Activated CD4-positive, alpha-beta T cell treated with anti-CD3 and anti-CD28 coated beads, Interleukin-2, amount 50 U/mL, for 24 hours (primary cell): ENCODE measurements at regions not wholly inside any gene's neighbourhood (a gene's known extent, or its start where the extent isn't known, plus 50 kb on each side); places are given as distances from the start of the nearest gene placed in this dataset.
"Not testable (repeated sequence)": the region's sequence is repeated elsewhere in the genome, so short reads cannot be mapped to it uniquely, and the experiment has no call there.

ENCODE experiments used
- DNase-seq, 2 donors: peaks; one replicate each; pipeline ENCODE4 v3.0.0-alpha.2; 2020; ENCODE audit warnings: low read depth in 1 of 2, low spot score in 1 of 2

GRCh38 chr16:60302676-60303075 lies 1568.6 kb upstream of the GOT2 start:
- no peak for DNase-seq

- no peak for DNase-seq
Observed at GRCh38 chr16:60302261-60302660, 1568.1 kb upstream of the GOT2 start.

- DNase-seq = no peak
Observed at GRCh38 chr16:60299241-60299776, 1565.2 kb upstream of the GOT2 start.

- no peak for DNase-seq
Observed at GRCh38 chr16:60295451-60295850, 1561.3 kb upstream of the GOT2 start.

GRCh38 chr16:60285794-60286193 lies 1551.7 kb upstream of the GOT2 start:
- DNase-seq = no peak

- DNase-seq = no peak
Observed at GRCh38 chr16:60279061-60279665, 1545.0 kb upstream of the GOT2 start.

- DNase-seq = no peak
Observed at GRCh38 chr16:60274431-60275019, 1540.4 kb upstream of the GOT2 start.

- DNase-seq = no peak
Observed at GRCh38 chr16:60271781-60272180, 1537.7 kb upstream of the GOT2 start.

GRCh38 chr16:60271025-60271771 lies 1537.1 kb upstream of the GOT2 start:
- DNase-seq = no peak

- DNase-seq = no peak
Observed at GRCh38 chr16:60261425-60261824, 1527.3 kb upstream of the GOT2 start.

GRCh38 chr16:60259956-60260355 lies 1525.8 kb upstream of the GOT2 start:
- DNase-seq = no peak

GRCh38 chr16:60246086-60246485 lies 1512.0 kb upstream of the GOT2 start:
- DNase-seq = no peak

- DNase-seq = no peak
Observed at GRCh38 chr16:60241671-60242070, 1507.6 kb upstream of the GOT2 start.

- DNase-seq = no peak
Observed at GRCh38 chr16:60230666-60231065, 1496.5 kb upstream of the GOT2 start.

- DNase-seq = no peak
Observed at GRCh38 chr16:60225541-60225940, 1491.4 kb upstream of the GOT2 start.

- DNase-seq = no peak
Observed at GRCh38 chr16:60217787-60218186, 1483.7 kb upstream of the GOT2 start.

- DNase-seq = no peak
Observed at GRCh38 chr16:60214311-60214710, 1480.2 kb upstream of the GOT2 start.

- no peak for DNase-seq
Observed at GRCh38 chr16:60206516-60206915, 1472.4 kb upstream of the GOT2 start.

- no peak for DNase-seq
Observed at GRCh38 chr16:60204181-60204580, 1470.1 kb upstream of the GOT2 start.

- DNase-seq = no peak
Observed at GRCh38 chr16:60203525-60204124, 1469.5 kb upstream of the GOT2 start.

- DNase-seq = not testable (repeated sequence)
Observed at GRCh38 chr16:60200729-60201128, 1466.6 kb upstream of the GOT2 start.

- DNase-seq = no peak
Observed at GRCh38 chr16:60200161-60200560, 1466.0 kb upstream of the GOT2 start.
